Colonic mucosa (tissue), 4 donors: ENCODE measurements at regions not wholly inside any gene's neighbourhood (a gene's known extent, or its start where the extent isn't known, plus 50 kb on each side); places are given as distances from the start of the nearest gene placed in this dataset.
"Not testable (repeated sequence)": the region's sequence is repeated elsewhere in the genome, so short reads cannot be mapped to it uniquely, and the experiment has no call there.

Experiments used
- DNase-seq: peaks from one replicate; pipeline ENCODE4 v3.0.0-alpha.2; 2020
- H3K27ac ChIP-seq: fragments of 200-600 bp; one replicate; pipeline ENCODE4 v1.8.0; 2021
- H3K27me3 ChIP-seq: fragments of 200-600 bp; one replicate; pipeline ENCODE4 v1.8.0; 2021
- H3K36me3 ChIP-seq: fragments of 200-600 bp; one replicate; pipeline ENCODE4 v1.8.0; 2021
- H3K4me1 ChIP-seq: fragments of 200-600 bp; one replicate; pipeline ENCODE4 v1.8.0; 2021; ENCODE audit warnings: mild to moderate bottlenecking
- H3K4me3 ChIP-seq: fragments of 200-600 bp; one replicate; pipeline ENCODE4 v1.8.0; 2021
- H3K9ac ChIP-seq, 2 donors: one replicate each; pipeline ENCODE4 v1.7.0; 2013; ENCODE audit warnings: control low read depth in 2 of 2, low read depth in 2 of 2, low read length in 2 of 2
- H3K9me3 ChIP-seq: fragments of 200-600 bp; one replicate; pipeline ENCODE4 v1.8.0; 2021
- intact Hi-C: fragments of 100-400 bp; cut with DNase I; formaldehyde crosslinking; loops from one replicate; pipeline ENCODE4 v1.14.1; 2022
- donor health status: healthy.
- donor health status: DM: no; HTN: no; CAD: no.
- donor health status: DM: no; HTN: no; CAD: no.

- H3K27me3 ChIP-seq, intact Hi-C loops, DNase-seq, H3K9me3 ChIP-seq, H3K4me3 ChIP-seq, H3K27ac ChIP-seq, H3K9ac ChIP-seq, H3K36me3 ChIP-seq, H3K4me1 ChIP-seq: not testable (repeated sequence)
Measured at GRCh38 chr9:61330342-61331092, 140.7 kb downstream of the SPATA31A7 start.

GRCh38 chr9:61356936-61357335 is 167.1 kb downstream of the SPATA31A7 start:
- H3K4me1 ChIP-seq, intact Hi-C loops, H3K27ac ChIP-seq, H3K4me3 ChIP-seq, H3K27me3 ChIP-seq, H3K9ac ChIP-seq, H3K9me3 ChIP-seq, H3K36me3 ChIP-seq, DNase-seq: not testable (repeated sequence)

GRCh38 chr9:61374390-61374789 is 184.6 kb downstream of the SPATA31A7 start:
- H3K36me3 ChIP-seq, intact Hi-C loops, H3K9me3 ChIP-seq: not testable (repeated sequence)

GRCh38 chr9:61376159-61376558 is 186.3 kb downstream of the SPATA31A7 start:
- H3K27ac ChIP-seq, H3K36me3 ChIP-seq, H3K4me1 ChIP-seq, H3K4me3 ChIP-seq, H3K27me3 ChIP-seq, H3K9me3 ChIP-seq, DNase-seq, intact Hi-C loops, H3K9ac ChIP-seq: not testable (repeated sequence)

More at GRCh38 chr9:61374390-61374789, 184.6 kb downstream of the SPATA31A7 start:
- H3K9ac ChIP-seq, H3K27me3 ChIP-seq, H3K4me3 ChIP-seq, H3K4me1 ChIP-seq, DNase-seq, H3K27ac ChIP-seq: not testable (repeated sequence)

- H3K4me1 ChIP-seq, H3K36me3 ChIP-seq, H3K4me3 ChIP-seq, H3K27me3 ChIP-seq, H3K27ac ChIP-seq, H3K9me3 ChIP-seq, intact Hi-C loops, DNase-seq, H3K9ac ChIP-seq: not testable (repeated sequence)
Measured at GRCh38 chr9:61386035-61386815, 196.4 kb downstream of the SPATA31A7 start.

GRCh38 chr9:61386816-61387102 is 196.9 kb downstream of the SPATA31A7 start:
- H3K27ac ChIP-seq, intact Hi-C loops, H3K36me3 ChIP-seq, DNase-seq, H3K9me3 ChIP-seq, H3K4me1 ChIP-seq, H3K27me3 ChIP-seq, H3K4me3 ChIP-seq, H3K9ac ChIP-seq: not testable (repeated sequence)

GRCh38 chr9:61402692-61403091 is 212.9 kb downstream of the SPATA31A7 start:
- H3K27me3 ChIP-seq, H3K9me3 ChIP-seq, H3K9ac ChIP-seq, H3K27ac ChIP-seq, H3K36me3 ChIP-seq, H3K4me3 ChIP-seq, H3K4me1 ChIP-seq, DNase-seq, intact Hi-C loops: not testable (repeated sequence)

GRCh38 chr9:61411933-61412605 is 222.2 kb downstream of the SPATA31A7 start:
- H3K9ac ChIP-seq, H3K27me3 ChIP-seq, H3K27ac ChIP-seq, H3K4me1 ChIP-seq, H3K36me3 ChIP-seq, H3K9me3 ChIP-seq, intact Hi-C loops, H3K4me3 ChIP-seq: not testable (repeated sequence)
- DNase-seq: peak; percentile 18

- H3K9me3 ChIP-seq, DNase-seq, H3K4me1 ChIP-seq, H3K9ac ChIP-seq, H3K36me3 ChIP-seq, H3K27me3 ChIP-seq, H3K4me3 ChIP-seq, H3K27ac ChIP-seq, intact Hi-C loops: not testable (repeated sequence)
Measured at GRCh38 chr9:61412738-61413137, 222.9 kb downstream of the SPATA31A7 start.

- intact Hi-C loops: not testable (repeated sequence)
Measured at GRCh38 chr9:61418174-61418573, 228.3 kb downstream of the SPATA31A7 start.

GRCh38 chr9:61420267-61420958 is 230.6 kb downstream of the SPATA31A7 start:
- H3K9ac ChIP-seq, H3K9me3 ChIP-seq, H3K4me3 ChIP-seq, H3K27me3 ChIP-seq, intact Hi-C loops, H3K4me1 ChIP-seq, H3K36me3 ChIP-seq, DNase-seq, H3K27ac ChIP-seq: not testable (repeated sequence)

More at GRCh38 chr9:61418174-61418573, 228.3 kb downstream of the SPATA31A7 start:
- H3K9ac ChIP-seq, H3K9me3 ChIP-seq, H3K27ac ChIP-seq, H3K4me1 ChIP-seq, H3K27me3 ChIP-seq, DNase-seq, H3K4me3 ChIP-seq, H3K36me3 ChIP-seq: not testable (repeated sequence)

GRCh38 chr9:61447189-61447588 is 257.4 kb downstream of the SPATA31A7 start:
- H3K36me3 ChIP-seq, H3K4me3 ChIP-seq, H3K27ac ChIP-seq, intact Hi-C loops, H3K9ac ChIP-seq, H3K9me3 ChIP-seq, H3K4me1 ChIP-seq, DNase-seq, H3K27me3 ChIP-seq: not testable (repeated sequence)

- H3K9ac ChIP-seq, H3K27ac ChIP-seq, H3K9me3 ChIP-seq, H3K4me3 ChIP-seq, H3K36me3 ChIP-seq, H3K4me1 ChIP-seq, H3K27me3 ChIP-seq, DNase-seq, intact Hi-C loops: not testable (repeated sequence)
Measured at GRCh38 chr9:61460860-61461259, 271.0 kb downstream of the SPATA31A7 start.
